D341Med (cell line): ENCODE measurements at regions not wholly inside any gene's neighbourhood (a gene's known extent, or its start where the extent isn't known, plus 50 kb on each side); places are given as distances from the start of the nearest gene placed in this dataset.

Experiments
- DNase-seq: peaks from one replicate; pipeline ENCODE4 v3.0.0; 2012; ENCODE audit warnings: low spot score

- DNase-seq: no peak
Measured at GRCh38 chr1:17904290-17904689, 149.2 kb downstream of the ACTL8 start.

- DNase-seq: no peak
Measured at GRCh38 chr1:17907999-17908398, 152.9 kb downstream of the ACTL8 start.

GRCh38 chr1:17908945-17909344, 153.8 kb downstream of the ACTL8 start:
- DNase-seq: no peak

GRCh38 chr1:17909634-17910033, 154.5 kb downstream of the ACTL8 start:
- DNase-seq: no peak

- DNase-seq: no peak
Measured at GRCh38 chr1:17911791-17912190, 156.7 kb downstream of the ACTL8 start.

- DNase-seq: no peak
Measured at GRCh38 chr1:17912491-17912890, 157.4 kb downstream of the ACTL8 start.

- no peak for DNase-seq
Measured at GRCh38 chr1:17913326-17914115, 158.4 kb downstream of the ACTL8 start.

- DNase-seq: no peak
Measured at GRCh38 chr1:17914131-17914530, 159.0 kb downstream of the ACTL8 start.

GRCh38 chr1:17914987-17915386, 159.9 kb downstream of the ACTL8 start:
- no peak for DNase-seq

- DNase-seq: no peak
Measured at GRCh38 chr1:17915511-17916197, 160.5 kb downstream of the ACTL8 start.

GRCh38 chr1:17916702-17917101, 161.6 kb downstream of the ACTL8 start:
- no peak for DNase-seq

- DNase-seq: peak; percentile 41
Measured at GRCh38 chr1:17919525-17920439, 164.6 kb downstream of the ACTL8 start.

- DNase-seq: no peak
Measured at GRCh38 chr1:17920881-17921640, 165.9 kb downstream of the ACTL8 start.

- peak; percentile 58 for DNase-seq
Measured at GRCh38 chr1:17922833-17923232, 167.7 kb downstream of the ACTL8 start.

- no peak for DNase-seq
Measured at GRCh38 chr1:17923666-17924065, 168.5 kb downstream of the ACTL8 start.

- no peak for DNase-seq
Measured at GRCh38 chr1:17924578-17924977, 169.4 kb downstream of the ACTL8 start.

GRCh38 chr1:17925290-17926237, 170.4 kb downstream of the ACTL8 start:
- no peak for DNase-seq

- no peak for DNase-seq
Measured at GRCh38 chr1:17926906-17927305, 171.8 kb downstream of the ACTL8 start.

- no peak for DNase-seq
Measured at GRCh38 chr1:17927952-17928351, 172.8 kb downstream of the ACTL8 start.

GRCh38 chr1:17929224-17929623, 174.1 kb downstream of the ACTL8 start:
- no peak for DNase-seq

- DNase-seq: no peak
Measured at GRCh38 chr1:17930635-17931034, 175.5 kb downstream of the ACTL8 start.
